Osteoblast (primary cell): ENCODE measurements at regions not wholly inside any gene's neighbourhood (a gene's known extent, or its start where the extent isn't known, plus 50 kb on each side); places are given as distances from the start of the nearest gene placed in this dataset.

Source experiments
- DNase-seq: peaks from one replicate; pipeline ENCODE4 v3.0.0; 2011; ENCODE audit warnings: low spot score, mixed read lengths; ENCODE audit not compliant: insufficient read length; ENCODE audit errors: missing footprints
- H2AFZ ChIP-seq: 2 replicates; pipeline ENCODE4 v1.6.0; 2011; ENCODE audit warnings: mild to moderate bottlenecking, low read length
- H3K27ac ChIP-seq: 2 replicates; pipeline ENCODE4 v1.5.1; 2011; ENCODE audit warnings: mild to moderate bottlenecking, low read depth, low read length, moderate library complexity
- H3K27me3 ChIP-seq: 2 replicates; pipeline ENCODE4 v1.6.0; 2012; ENCODE audit warnings: mild to moderate bottlenecking, control low read depth, inconsistent platforms, low read length, moderate library complexity; ENCODE audit not compliant: insufficient read depth
- H3K36me3 ChIP-seq: 2 replicates; pipeline ENCODE4 v1.5.1; 2011; ENCODE audit warnings: mild to moderate bottlenecking, low read length, control low read depth, moderate library complexity; ENCODE audit not compliant: insufficient read depth
- H3K4me1 ChIP-seq: 2 replicates; pipeline ENCODE4 v1.5.1; 2011; ENCODE audit warnings: mild to moderate bottlenecking, low read length, control low read depth, moderate library complexity; ENCODE audit not compliant: insufficient read depth
- H3K4me2 ChIP-seq: 2 replicates; pipeline ENCODE4 v1.6.0; 2011; ENCODE audit warnings: mild to moderate bottlenecking, low read length; ENCODE audit not compliant: insufficient read depth
- H3K4me3 ChIP-seq: fragments of 200-600 bp; sonication (generic); 3 replicates; pipeline ENCODE4 v1.5.1; 2012; ENCODE audit warnings: mild to moderate bottlenecking, low read length, inconsistent platforms; ENCODE audit not compliant: insufficient read depth
- H3K79me2 ChIP-seq: 2 replicates; pipeline ENCODE4 v1.6.0; 2012; ENCODE audit warnings: mild to moderate bottlenecking, low read length, control low read depth, inconsistent platforms; ENCODE audit not compliant: insufficient read depth
- H3K9me3 ChIP-seq: 2 replicates; pipeline ENCODE4 v1.5.1; 2011; ENCODE audit warnings: low read depth, low read length, control low read depth
- H4K20me1 ChIP-seq: 2 replicates; pipeline ENCODE4 v1.6.0; 2012; ENCODE audit warnings: mild to moderate bottlenecking, low read length, control low read depth; ENCODE audit not compliant: insufficient read depth
- TF ChIP-seq, protein P1 (sequence below): IDR thresholded peaks from 2 replicates; pipeline ENCODE4 v1.5.1; 2011; ENCODE audit warnings: mild to moderate bottlenecking, low read depth, low read length, moderate library complexity; ENCODE audit errors: extremely low read depth

DNA sequence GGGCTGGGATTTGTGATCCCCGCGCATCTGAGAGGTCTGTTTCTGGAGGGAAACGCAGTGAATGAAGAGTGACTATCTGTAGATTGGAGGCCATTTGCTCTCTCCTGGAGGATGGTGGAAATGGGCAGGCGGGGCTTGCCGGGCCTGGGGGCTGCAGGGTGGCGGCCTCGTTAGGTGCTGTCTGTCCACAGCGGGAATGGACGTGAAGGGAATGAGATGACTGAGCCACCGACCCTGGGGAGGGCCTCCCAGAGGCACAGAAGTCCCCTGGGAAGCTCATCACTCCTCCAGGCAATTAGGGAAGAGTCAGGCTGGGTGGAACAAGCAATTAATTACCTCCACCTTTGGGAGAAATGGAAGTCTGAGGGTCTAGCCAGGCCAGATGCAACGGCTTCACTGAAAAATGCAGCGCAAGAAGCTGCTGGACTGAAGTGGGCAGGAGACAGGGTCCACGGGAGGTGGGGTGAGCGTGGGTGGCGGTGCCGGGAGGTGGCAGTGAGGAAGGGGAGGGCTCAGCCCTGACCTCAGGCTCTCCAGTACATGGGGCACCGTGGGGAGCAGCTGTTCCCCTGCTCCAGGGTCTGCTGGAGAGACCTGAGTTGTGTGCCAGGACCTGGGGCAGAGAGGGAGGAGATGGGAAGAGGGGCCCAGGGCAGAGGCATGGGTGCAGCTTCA is 524.5 kb downstream of the BRD1 start:
- Histone ChIP-seq H3K27me3 (no peaks in the 10 kb centered on the region), H3K9me3 (no peaks in the 10 kb centered on the region), H3K27ac (no peak overlapping the region), H3K4me2 (no peak overlapping the region), H3K79me2 (no peaks in the 10 kb centered on the region), H3K4me1 (no peaks in the 10 kb centered on the region), H3K4me3 (no peak overlapping the region), H4K20me1 (no peaks in the 10 kb centered on the region), H3K36me3 (no peaks in the 10 kb centered on the region), H2AFZ (no peak overlapping the region)
- TF ChIP-seq, protein P1, sequence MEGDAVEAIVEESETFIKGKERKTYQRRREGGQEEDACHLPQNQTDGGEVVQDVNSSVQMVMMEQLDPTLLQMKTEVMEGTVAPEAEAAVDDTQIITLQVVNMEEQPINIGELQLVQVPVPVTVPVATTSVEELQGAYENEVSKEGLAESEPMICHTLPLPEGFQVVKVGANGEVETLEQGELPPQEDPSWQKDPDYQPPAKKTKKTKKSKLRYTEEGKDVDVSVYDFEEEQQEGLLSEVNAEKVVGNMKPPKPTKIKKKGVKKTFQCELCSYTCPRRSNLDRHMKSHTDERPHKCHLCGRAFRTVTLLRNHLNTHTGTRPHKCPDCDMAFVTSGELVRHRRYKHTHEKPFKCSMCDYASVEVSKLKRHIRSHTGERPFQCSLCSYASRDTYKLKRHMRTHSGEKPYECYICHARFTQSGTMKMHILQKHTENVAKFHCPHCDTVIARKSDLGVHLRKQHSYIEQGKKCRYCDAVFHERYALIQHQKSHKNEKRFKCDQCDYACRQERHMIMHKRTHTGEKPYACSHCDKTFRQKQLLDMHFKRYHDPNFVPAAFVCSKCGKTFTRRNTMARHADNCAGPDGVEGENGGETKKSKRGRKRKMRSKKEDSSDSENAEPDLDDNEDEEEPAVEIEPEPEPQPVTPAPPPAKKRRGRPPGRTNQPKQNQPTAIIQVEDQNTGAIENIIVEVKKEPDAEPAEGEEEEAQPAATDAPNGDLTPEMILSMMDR: no peak
- DNase-seq: no peak

DNA sequence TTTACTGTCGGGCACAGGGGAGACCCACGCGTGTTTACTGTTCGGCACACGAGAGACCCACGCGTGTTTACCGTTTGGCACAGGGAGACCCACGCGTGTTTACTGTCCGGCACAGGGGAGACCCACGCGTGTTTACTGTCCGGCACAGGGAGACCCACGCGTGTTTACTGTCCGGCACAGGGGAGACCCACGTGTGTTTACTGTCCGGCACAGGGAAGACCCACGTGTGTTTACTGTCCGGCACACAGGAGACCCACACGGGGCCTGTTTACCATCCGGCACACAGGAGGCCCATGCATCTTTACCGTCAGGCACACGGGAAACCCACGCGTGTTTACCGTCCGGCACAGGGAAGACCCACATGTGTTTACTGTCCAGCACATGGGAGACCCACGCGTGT is 525.1 kb downstream of the BRD1 start:
- Histone ChIP-seq H3K9me3 (no peaks in the 10 kb centered on the region), H3K79me2 (no peaks in the 10 kb centered on the region), H4K20me1 (no peaks in the 10 kb centered on the region), H3K36me3 (no peaks in the 10 kb centered on the region), H2AFZ (no peak overlapping the region), H3K4me1 (no peaks in the 10 kb centered on the region), H3K4me2 (no peak overlapping the region), H3K27me3 (no peaks in the 10 kb centered on the region), H3K4me3 (no peak overlapping the region), H3K27ac (no peak overlapping the region)
- DNase-seq: no peak
- TF ChIP-seq, protein P1: no peak

DNA sequence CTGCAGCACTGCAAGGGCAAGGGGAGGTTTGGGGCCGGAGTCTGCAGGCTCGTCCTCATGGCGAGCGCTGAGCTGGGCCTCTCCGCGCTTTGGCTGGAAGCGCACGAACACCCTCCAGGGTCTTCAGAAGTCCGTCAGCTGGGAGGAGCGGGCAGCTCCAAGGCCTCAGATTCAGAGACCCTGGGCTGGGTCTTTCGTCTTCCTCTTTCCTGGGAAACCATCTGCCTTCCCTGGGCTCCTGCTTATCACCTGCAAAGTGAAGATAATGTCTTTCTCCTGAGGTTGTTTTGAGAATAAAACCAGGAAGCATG is 525.6 kb downstream of the BRD1 start:
- Histone ChIP-seq H3K4me1 (no peaks in the 10 kb centered on the region), H3K4me3 (no peak overlapping the region), H3K36me3 (no peaks in the 10 kb centered on the region), H3K79me2 (no peaks in the 10 kb centered on the region), H2AFZ (no peak overlapping the region), H3K27me3 (no peaks in the 10 kb centered on the region), H3K9me3 (no peaks in the 10 kb centered on the region), H3K27ac (no peak overlapping the region), H3K4me2 (no peak overlapping the region), H4K20me1 (no peaks in the 10 kb centered on the region)
- TF ChIP-seq, protein P1: no peak
- DNase-seq: no peak

DNA sequence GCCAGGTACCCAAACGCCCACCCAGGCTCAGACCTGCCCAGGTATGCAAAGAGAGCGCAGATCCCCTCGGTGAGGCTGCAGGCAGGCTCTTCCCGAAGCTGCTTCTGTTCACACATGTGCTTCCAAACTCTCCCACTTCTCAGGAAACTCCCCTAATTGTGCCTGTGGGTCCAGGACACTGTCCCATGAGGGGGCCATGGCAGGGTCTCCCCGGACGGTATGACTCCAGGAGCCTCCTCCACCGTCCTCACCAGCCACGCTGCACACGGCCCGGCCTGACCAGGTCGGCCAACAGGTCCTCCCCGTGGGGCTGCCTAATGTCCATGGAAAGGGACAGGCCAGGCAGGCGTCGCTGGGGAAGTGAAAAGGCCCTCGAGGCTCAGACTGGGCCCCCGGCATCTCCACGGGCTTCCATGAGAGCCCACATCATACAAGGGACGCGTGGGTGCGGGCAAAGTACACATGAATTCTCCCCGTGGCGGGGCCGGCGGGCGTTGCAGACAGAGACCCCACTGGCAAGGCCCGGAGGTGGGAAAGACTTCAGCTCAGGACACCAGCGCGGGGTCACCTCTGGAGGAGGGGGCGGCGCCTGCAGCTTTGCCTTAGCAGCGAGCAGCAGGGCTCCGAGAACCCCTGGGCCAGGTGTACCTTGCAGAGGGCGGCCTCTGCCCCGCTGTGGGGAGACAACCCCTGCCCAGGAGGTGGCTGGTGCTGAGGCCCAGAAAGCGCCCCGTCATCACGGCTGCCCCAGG is 526.1 kb downstream of the BRD1 start:
- DNase-seq: no peak

More for the DNA sequence above, 526.1 kb downstream of the BRD1 start:
- TF ChIP-seq, protein P1: no peak
- no peaks in the 10 kb centered on the region for H4K20me1 ChIP-seq
- H3K27me3 ChIP-seq: no peaks in the 10 kb centered on the region
- H3K4me3 ChIP-seq: no peak overlapping the region
- no peaks in the 10 kb centered on the region for H3K4me1 ChIP-seq
- H2AFZ ChIP-seq: no peak overlapping the region
- no peaks in the 10 kb centered on the region for H3K79me2 ChIP-seq
- no peak overlapping the region for H3K4me2 ChIP-seq
- H3K9me3 ChIP-seq: no peaks in the 10 kb centered on the region
- H3K27ac ChIP-seq: no peak overlapping the region
- no peaks in the 10 kb centered on the region for H3K36me3 ChIP-seq
